Right cardiac atrium (tissue), 5 donors: ENCODE measurements at regions not wholly inside any gene's neighbourhood (a gene's known extent, or its start where the extent isn't known, plus 50 kb on each side); places are given as distances from the start of the nearest gene placed in this dataset.
"Not testable (repeated sequence)": the region's sequence is repeated elsewhere in the genome, so short reads cannot be mapped to it uniquely, and the experiment has no call there.

Source experiments
- ATAC-seq, 2 donors: fragments of 200-7000 bp; cut with Tn5 transposase; one replicate each; pipeline versions ENCODE4 v1.8.0 to v1.9.1; 2020; ENCODE audit warnings: moderate library complexity in 2 of 2, mild to moderate bottlenecking in 1 of 2
- DNase-seq, 3 donors: peaks; one replicate each; pipeline ENCODE4 v3.0.0-alpha.2; 2020
- H3K27ac ChIP-seq: one replicate; pipeline ENCODE4 v1.5.1; 2013; ENCODE audit warnings: mild to moderate bottlenecking, low read length, control low read depth, moderate library complexity
- H3K27me3 ChIP-seq: one replicate; pipeline ENCODE4 v1.6.1; 2013; ENCODE audit not compliant: control insufficient read depth, insufficient read depth
- H3K4me1 ChIP-seq: one replicate; pipeline ENCODE4 v1.6.1; 2013; ENCODE audit warnings: low read length; ENCODE audit not compliant: control insufficient read depth, insufficient read depth
- H3K4me3 ChIP-seq: one replicate; pipeline ENCODE4 v1.5.1; 2013; ENCODE audit warnings: low read length, control low read depth
- H3K9me3 ChIP-seq: one replicate; pipeline ENCODE4 v1.6.1; 2013; ENCODE audit warnings: low read length; ENCODE audit not compliant: control insufficient read depth
- WGBS: extraction: QIAGEN DNeasy Blood & Tissue Kit; methylation state at CpG from one replicate; pipeline ENCODE4 v1.1.7; 2013; 5-methylcytosine and 5-hydroxymethylcytosine counted together
- intact Hi-C, 4 donors: fragments of 100-400 bp; cut with DNase I; formaldehyde crosslinking; loops; one replicate each; pipeline versions ENCODE4 v1.11.0 to v1.14.0; 2022 to 2023
- donor health status: healthy with polysubstance abuse.
- donor health status: DM: no; HTN: yes; CAD: no.
- donor health status: DM: no; HTN: no; CAD: no.
- donor health status: DM: no; HTN: yes; CAD: no; lungs with severe emphysema.
- donor health status: DM: yes; HTN: yes; CAD: no.

DNA sequence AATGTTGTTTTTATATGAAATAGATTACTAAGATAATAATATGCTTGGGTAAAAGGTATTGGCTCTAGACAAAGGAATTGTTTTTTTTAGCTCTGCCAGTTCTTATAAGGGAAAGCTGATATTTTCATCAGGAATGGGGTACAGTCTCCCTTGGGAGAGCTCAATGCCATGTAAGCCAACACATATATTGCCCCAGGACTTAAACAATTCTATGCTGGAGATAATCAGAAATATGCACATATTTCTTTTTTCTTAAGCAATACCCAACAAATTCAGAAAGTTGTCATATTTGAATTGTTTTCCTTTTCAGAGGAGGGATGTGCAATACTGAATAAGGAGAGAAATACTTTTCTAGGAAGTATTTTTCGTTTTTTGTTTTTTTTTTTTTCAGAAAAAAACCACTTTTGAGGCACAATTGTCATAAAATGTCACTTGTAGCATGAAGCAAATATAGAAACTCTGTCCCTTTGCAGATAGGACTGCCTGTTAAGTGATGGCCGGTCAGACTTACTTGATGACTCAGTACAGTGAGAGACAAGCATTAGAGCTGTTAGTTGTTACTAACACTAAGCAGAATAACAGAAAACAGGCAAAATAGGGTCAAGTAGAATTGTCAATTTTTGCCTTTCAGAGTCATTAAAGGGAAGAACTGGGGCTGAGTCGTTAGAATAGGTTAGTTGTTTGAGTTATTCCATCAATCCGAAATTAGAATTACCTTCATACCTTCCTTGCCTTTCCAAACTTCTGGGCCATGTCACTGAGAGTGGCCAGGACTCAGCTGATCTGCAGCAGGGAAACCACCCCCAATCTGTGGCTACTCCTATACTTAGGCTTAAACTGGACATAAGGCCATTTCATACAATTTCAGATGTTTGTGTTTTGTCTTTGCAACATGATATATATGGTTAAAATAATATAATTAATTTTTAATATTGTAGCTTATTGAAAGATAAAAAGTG, 168.1 kb downstream of the SLC38A4 start:
- intact Hi-C loops, result loop anchor here in 2 of 4 donors (5.0 to 10.0 kb wide), 2 partner anchors 100 to 283 kb away; partner anchors contain the start of gene SLC38A2 (in 1 of the 2)
- H3K9me3 ChIP-seq, result no peaks in the 10 kb centered on the region
- peak; percentile 72 to 74 for ATAC-seq
- H3K27ac ChIP-seq, result peak overlapping the region; percentile 80
- H3K27me3 ChIP-seq, result no peaks in the 10 kb centered on the region
- 51% methylated on average over 4 of the region's 4 CpGs for WGBS
- H3K4me3 ChIP-seq, result no peak overlapping the region
- H3K4me1 ChIP-seq, result peaks cover 4% of the 10 kb centered on the region
- no peak for DNase-seq

DNA sequence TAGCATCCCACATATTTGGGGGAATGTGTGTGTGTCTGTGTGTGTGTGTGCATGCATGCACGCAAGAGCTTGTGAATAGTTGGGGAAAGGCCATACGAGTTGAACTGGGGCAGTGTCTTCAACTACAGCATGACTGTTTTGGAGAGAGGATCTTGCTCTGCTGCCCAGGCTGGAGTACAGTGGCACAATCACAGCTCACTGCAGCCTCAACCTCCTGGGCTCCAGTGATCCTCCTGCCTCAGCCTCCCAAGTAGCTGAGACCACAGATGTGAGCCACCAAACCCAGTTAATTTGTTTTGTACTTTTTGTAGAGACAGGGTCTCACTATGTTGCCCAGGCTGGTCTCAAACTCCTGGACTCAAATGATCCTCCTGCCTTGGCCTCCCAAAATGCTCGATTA, 169.8 kb downstream of the SLC38A4 start:
- H3K4me1 ChIP-seq, H3K4me3 ChIP-seq, H3K27me3 ChIP-seq, H3K27ac ChIP-seq, ATAC-seq, DNase-seq, H3K9me3 ChIP-seq: not testable (repeated sequence)
- intact Hi-C loops, result loop anchor here in 2 of 4 donors (5.0 to 10.0 kb wide), 2 partner anchors 99 to 281 kb away; partner anchors contain the start of gene SLC38A2 (in 1 of the 2)
- 95% methylated on average over 3 of the region's 3 CpGs for WGBS

DNA sequence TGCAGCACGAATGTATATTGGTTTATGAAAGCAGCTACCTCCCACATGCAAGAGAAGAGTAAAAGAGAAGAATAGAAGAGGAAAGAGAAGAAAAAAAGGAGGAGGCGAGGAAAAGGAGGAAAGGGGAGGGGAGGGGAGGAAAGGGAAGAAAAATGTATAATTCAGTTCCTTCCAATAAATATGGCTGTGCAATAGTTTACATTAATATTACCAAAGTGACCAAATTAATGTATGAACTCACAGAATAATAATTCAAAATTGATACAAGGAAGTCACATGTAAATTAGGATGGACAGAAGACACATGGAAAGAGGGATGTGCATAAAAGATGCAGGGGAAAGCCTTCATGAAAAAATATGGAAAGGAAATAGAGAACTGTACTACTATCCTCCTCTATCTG, 172.5 kb downstream of the SLC38A4 start:
- WGBS, result 90% methylated on average over 2 of the region's 2 CpGs
- ATAC-seq, result no peak
- no peaks in the 10 kb centered on the region for H3K27me3 ChIP-seq
- H3K4me1 ChIP-seq, result peaks cover 4% of the 10 kb centered on the region
- H3K27ac ChIP-seq, result no peak overlapping the region
- H3K4me3 ChIP-seq, result no peak overlapping the region
- DNase-seq, result no peak
- intact Hi-C loops, result loop anchor here in 1 of 4 donors (10.0 kb wide), 1 partner anchor 279 kb away; the partner anchor contains the start of gene SLC38A2
- no peaks in the 10 kb centered on the region for H3K9me3 ChIP-seq

DNA sequence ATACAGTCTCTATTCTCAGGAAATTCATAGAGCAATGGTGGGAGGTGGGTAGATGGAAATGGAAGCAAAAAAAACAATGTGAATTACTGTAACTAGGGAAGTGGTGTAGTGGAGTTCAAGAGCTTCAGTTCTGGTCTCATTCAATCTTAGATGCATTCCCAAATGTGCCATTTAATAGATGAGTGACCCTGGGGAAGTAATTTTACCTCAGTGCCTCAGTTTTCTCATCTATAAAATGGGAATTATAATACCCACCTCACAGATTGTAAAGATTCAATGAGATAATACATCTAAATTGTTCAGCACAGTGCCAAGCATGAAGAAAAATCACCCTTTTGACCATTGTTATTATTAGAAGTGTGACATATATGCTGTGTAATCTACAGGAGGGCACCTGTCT, 173.1 kb downstream of the SLC38A4 start:
- Histone ChIP-seq H3K4me1 (peaks cover 2% of the 10 kb centered on the region), H3K4me3 (no peak overlapping the region), H3K27ac (no peak overlapping the region), H3K27me3 (no peaks in the 10 kb centered on the region), H3K9me3 (no peaks in the 10 kb centered on the region)
- intact Hi-C loops, result loop anchor here in 1 of 4 donors (10.0 kb wide), 1 partner anchor 278 kb away; the partner anchor contains the start of gene SLC38A2
- DNase-seq (no peak), ATAC-seq (no peak)

DNA sequence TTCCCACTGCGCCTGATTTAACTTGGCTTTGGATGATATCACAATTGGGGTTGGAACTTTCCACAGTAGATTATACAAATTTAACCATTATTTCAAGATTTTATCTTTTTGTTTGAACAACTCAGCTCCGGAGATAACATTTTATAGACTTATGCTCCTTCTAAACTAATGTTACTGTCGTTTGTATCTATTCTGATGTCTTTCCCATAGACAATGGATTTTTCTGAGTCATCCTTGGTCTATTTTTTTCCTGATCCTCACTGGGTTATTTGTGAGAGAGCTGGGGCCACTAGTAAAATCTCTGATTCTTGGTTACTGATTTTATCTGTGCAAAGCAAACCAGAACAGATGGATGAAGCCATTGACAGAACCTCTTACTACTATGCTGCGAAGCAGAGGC, 175.1 kb downstream of the SLC38A4 start:
- no peak for ATAC-seq
- Histone ChIP-seq H3K9me3 (no peaks in the 10 kb centered on the region), H3K4me3 (no peak overlapping the region), H3K27me3 (no peaks in the 10 kb centered on the region), H3K4me1 (no peaks in the 10 kb centered on the region), H3K27ac (no peak overlapping the region)
- WGBS, result 67% methylated on average over 4 of the region's 4 CpGs
- intact Hi-C loops, result loop anchor here in 1 of 4 donors (10.0 kb wide), 1 partner anchor 276 kb away; the partner anchor contains the start of gene SLC38A2
- no peak for DNase-seq

DNA sequence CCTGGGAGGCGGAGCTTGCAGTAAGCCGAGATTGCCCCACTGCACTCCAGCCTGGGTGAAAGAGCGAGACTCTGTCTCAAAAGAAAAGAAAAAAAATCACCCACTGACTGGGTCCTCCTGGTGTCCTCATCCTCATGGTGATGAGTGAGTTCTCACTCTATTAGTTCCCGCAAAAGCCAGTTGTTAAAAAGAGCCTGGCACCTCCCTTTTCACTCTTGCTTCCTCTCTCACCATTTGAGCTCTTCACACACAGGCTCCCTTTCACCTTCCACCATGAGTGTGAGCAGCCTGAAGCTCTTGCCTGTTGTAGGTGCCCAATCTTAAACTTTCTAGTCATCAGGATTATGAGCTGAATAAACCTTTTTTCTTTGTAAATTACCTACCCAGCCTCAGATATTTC, 176.4 kb downstream of the SLC38A4 start:
- Histone ChIP-seq H3K4me1 (no peaks in the 10 kb centered on the region), H3K4me3 (no peak overlapping the region), H3K27ac (no peak overlapping the region), H3K27me3 (no peaks in the 10 kb centered on the region), H3K9me3 (no peaks in the 10 kb centered on the region)
- intact Hi-C loops, result no loop called here
- no peak for DNase-seq
- 97% methylated on average over 4 of the region's 4 CpGs for WGBS
- ATAC-seq, result no peak

DNA sequence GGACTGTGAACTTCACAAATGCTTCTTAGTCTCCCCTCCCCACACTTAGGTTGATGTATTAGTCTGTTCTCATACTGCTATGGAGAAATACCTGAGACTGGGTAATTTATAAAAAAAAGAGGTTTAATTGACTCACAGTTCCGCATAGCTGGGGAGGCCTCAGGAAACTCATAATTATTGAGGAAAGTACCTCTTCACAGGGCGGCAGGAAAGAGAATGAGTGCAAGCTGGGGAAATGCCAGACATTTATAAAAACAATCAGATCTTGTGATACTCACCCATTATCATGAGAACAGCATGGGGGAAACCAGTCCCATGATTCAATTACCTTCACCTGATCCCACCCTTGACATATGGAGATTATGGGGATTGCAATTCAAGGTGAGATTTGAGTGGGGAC, 178.8 kb downstream of the SLC38A4 start:
- DNase-seq, result no peak
- WGBS, result 75% methylated on average over 2 of the region's 2 CpGs
- intact Hi-C loops, result no loop called here
- H3K4me1 ChIP-seq, result no peaks in the 10 kb centered on the region
- H3K4me3 ChIP-seq, result no peak overlapping the region
- no peaks in the 10 kb centered on the region for H3K9me3 ChIP-seq
- H3K27me3 ChIP-seq, result no peaks in the 10 kb centered on the region
- H3K27ac ChIP-seq, result no peak overlapping the region
- no peak for ATAC-seq

DNA sequence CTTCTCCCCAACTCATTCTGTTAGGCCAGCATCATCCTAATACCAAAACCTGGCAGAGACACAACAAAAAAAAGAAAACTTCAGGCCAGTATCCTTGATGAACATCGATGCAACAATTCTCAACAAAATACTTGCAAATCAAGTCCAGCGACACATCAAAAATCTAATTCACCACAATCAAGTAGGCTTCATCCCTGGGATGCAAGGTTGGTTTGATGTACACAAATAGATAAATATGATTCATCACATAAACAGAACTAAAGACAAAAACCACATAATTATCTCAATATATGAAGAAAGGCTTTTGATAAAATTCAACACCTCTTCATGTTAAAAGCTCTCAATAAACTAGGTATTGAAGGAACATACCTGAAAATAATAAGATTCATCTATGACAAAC, 184.1 kb downstream of the SLC38A4 start:
- intact Hi-C loops, H3K4me3 ChIP-seq, H3K27me3 ChIP-seq, H3K9me3 ChIP-seq, DNase-seq, ATAC-seq, H3K27ac ChIP-seq, H3K4me1 ChIP-seq: not testable (repeated sequence)
- 96% methylated on average over 2 of the region's 2 CpGs for WGBS

DNA sequence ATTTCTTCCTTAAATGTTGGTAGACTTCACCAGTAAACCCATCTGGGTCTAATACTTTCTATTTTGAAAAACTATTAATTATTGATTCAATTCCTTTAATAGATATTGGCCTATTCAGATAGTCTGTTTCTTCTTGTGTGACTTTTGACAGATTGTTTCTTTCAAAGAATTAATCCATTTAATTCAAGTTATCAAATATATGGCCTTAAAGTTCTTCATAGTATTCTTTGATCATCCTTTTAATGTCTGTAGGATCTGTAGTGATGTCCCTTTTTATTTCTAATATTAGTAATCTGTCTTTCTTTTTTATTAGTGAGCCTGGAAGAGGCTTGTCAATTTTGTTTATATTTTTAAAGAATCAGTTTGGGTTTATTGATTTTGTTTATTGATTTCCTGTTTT, 190.0 kb downstream of the SLC38A4 start:
- DNase-seq, result no peak
- H3K27ac ChIP-seq, result no peak overlapping the region
- H3K4me1 ChIP-seq, result no peaks in the 10 kb centered on the region
- no peak for ATAC-seq
- no peaks in the 10 kb centered on the region for H3K9me3 ChIP-seq
- no peak overlapping the region for H3K4me3 ChIP-seq
- intact Hi-C loops, result no loop called here
- H3K27me3 ChIP-seq, result no peaks in the 10 kb centered on the region

DNA sequence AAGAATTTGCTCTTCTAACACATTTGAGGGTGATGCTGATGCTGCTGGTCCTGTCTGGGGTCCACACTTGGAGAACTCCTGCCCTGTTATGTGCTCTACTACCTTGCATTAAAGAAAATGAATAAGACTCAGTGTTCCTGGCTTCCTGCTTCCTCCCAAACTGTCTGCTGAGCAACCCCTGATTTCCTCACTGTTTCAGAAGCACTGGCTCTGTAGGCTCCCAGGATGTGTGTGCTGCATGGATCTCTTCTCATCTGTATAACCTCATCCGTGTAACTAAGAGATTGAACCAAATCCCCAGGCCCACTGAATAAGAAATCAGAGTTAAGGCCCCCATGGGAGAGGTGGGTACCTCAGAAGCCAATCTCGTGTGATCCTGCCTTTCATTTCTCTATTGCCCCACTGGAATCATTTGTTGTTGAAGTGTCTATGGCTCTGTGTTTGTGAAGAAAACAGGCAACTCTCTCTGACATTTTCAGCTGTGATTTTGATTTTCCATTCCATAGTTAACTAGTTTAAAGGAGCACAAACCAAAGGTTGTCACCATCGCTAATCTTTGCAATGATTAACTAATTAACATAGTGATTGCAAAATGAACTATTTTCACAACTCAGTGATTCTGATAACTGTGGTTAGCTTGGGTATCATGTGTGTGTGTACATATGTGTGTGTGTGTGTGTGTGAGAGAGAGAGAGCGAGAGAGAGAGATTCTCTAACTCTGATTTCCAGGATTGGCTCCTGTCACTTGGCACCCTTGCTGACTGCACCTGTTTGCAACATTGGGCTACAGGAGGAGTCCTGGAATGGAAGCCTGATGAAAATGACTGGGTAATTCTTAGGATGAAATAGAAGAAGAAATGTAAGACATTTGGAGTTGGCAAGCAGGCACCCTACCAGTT, 196.2 kb downstream of the SLC38A4 start:
- 85% methylated on average over 4 of the region's 4 CpGs for WGBS
- intact Hi-C loops, result no loop called here
- ATAC-seq, result no peak
- no peak overlapping the region for H3K4me3 ChIP-seq
- DNase-seq, result no peak
- no peaks in the 10 kb centered on the region for H3K27me3 ChIP-seq
- H3K27ac ChIP-seq, result no peak overlapping the region
- H3K4me1 ChIP-seq, result peaks cover 2% of the 10 kb centered on the region
- no peaks in the 10 kb centered on the region for H3K9me3 ChIP-seq

DNA sequence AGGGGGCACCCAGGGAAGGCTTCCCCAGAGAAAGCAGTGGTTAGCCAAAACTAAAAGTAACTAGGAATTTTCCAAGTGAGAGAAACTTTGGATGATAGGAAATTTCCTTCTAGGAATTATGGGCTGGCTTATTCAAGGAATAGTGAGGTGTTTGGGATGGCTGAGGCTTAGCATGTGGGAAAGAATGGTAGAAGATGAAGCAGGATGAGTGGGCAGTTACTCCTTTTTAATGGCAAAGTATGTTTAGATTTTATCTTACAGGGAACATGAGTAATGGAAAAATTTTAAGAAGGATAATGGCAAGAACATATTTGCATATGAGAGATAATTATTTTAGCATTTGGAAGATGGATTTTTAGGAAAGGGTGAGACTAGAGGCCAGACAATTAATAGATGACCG, 197.6 kb downstream of the SLC38A4 start:
- ATAC-seq, result no peak
- WGBS, result 64% methylated on average over 1 of the region's 1 CpG
- H3K27ac ChIP-seq, result no peak overlapping the region

More for the DNA sequence above, 197.6 kb downstream of the SLC38A4 start:
- no peaks in the 10 kb centered on the region for H3K27me3 ChIP-seq
- H3K4me3 ChIP-seq, result no peak overlapping the region
- DNase-seq, result no peak
- no peaks in the 10 kb centered on the region for H3K9me3 ChIP-seq
- intact Hi-C loops, result no loop called here
- peaks cover 2% of the 10 kb centered on the region for H3K4me1 ChIP-seq
